ENCODE measurements at regions not wholly inside any gene's neighbourhood (a gene's known extent, or its start where the extent isn't known, plus 50 kb on each side); places are given as distances from the start of the nearest gene placed in this dataset.

DNA sequence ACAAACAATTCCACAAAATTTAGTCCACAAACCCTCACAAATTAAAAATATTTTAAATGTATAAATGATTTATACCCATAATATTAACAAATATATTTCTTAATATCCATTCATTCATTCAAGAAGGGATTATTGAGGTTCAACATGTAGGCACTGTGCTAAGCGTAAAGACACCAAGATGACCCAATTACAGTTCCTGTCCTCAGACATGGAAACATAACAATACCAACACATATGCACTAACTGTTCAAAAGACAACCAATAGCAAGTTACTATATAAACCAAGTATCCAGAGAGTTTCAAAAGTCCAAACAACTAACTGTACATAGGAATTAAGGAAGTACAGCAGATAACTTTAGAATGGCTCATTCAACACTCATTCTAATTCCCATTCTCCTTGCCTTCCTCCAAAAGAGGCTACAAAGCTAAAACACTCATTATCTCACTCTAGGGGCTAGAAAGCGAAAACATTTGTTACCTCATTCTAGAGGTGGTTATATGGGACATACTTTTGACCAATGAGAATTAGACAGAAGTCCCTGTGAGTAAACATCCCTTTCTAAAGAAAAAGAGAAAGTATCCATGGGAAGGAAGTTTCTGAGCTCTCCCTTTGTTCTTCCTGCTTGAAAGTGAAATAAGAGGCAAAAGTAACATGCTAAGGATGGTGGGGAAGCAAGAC is 292.4 kb downstream of the ZEB2 start:
- intact Hi-C loops (cut with DNase I): no loop called here
- H3K9me3 ChIP-seq: no peaks in the 10 kb centered on the region
- H3K27me3 ChIP-seq: no peaks in the 10 kb centered on the region
- no peak overlapping the region for H3K9ac ChIP-seq (ENCODE audit: low read depth in 2 of 2, low read length in 2 of 2)
- H3K27ac ChIP-seq: no peak overlapping the region
- no peaks in the 10 kb centered on the region for H3K36me3 ChIP-seq
- H3K4me3 ChIP-seq: no peak overlapping the region
- TF ChIP-seq CTCF (IDR thresholded peaks at IDR 0.05): no peak
- no peak for DNase-seq
- no peaks in the 10 kb centered on the region for H3K4me1 ChIP-seq

DNA sequence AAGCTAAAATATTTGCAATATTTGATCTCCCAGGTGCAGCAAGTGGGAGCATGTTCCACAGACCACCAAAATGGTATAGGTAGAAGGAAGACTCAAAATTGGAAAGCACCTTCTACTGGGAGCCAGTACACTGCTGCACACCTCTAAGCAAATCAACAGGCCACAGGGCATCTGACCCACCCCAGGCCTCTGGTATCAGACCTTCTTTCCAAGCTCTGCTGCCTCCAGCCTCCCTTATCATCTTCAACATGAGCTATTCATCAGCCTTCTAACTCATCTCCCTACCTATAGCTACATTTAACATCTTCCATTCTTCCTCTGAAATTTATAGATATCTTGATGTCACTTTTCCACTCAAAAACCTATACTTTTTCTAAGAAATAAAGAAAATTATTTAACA is 294.8 kb downstream of the ZEB2 start:
- no peaks in the 10 kb centered on the region for H3K4me1 ChIP-seq
- H3K9me3 ChIP-seq: no peaks in the 10 kb centered on the region
- H3K36me3 ChIP-seq: no peaks in the 10 kb centered on the region
- DNase-seq: no peak
- intact Hi-C loops (cut with DNase I): no loop called here
- H3K9ac ChIP-seq (ENCODE audit: low read depth in 2 of 2, low read length in 2 of 2): no peak overlapping the region
- no peak for TF ChIP-seq CTCF (IDR thresholded peaks at IDR 0.05)
- no peaks in the 10 kb centered on the region for H3K27me3 ChIP-seq
- no peak overlapping the region for H3K4me3 ChIP-seq
- no peak overlapping the region for H3K27ac ChIP-seq

GRCh38 chr2:144224472-144224871 is 295.4 kb downstream of the ZEB2 start:
- H3K27me3 ChIP-seq: no peaks in the 10 kb centered on the region
- TF ChIP-seq CTCF (IDR thresholded peaks at IDR 0.05): no peak

GRCh38 chr2:144219979-144220378 is 299.9 kb downstream of the ZEB2 start:
- DNase-seq: no peak
- no peak for TF ChIP-seq CTCF (IDR thresholded peaks at IDR 0.05)
- intact Hi-C loops (cut with DNase I): no loop called here
- no peaks in the 10 kb centered on the region for H3K9me3 ChIP-seq
- no peak overlapping the region for H3K9ac ChIP-seq (ENCODE audit: low read depth in 2 of 2, low read length in 2 of 2)
- H3K36me3 ChIP-seq: no peaks in the 10 kb centered on the region
- no peak overlapping the region for H3K4me3 ChIP-seq
- H3K27me3 ChIP-seq: no peaks in the 10 kb centered on the region
- H3K4me1 ChIP-seq: no peaks in the 10 kb centered on the region
- H3K27ac ChIP-seq: no peak overlapping the region

More at GRCh38 chr2:144224472-144224871, 295.4 kb downstream of the ZEB2 start:
- Histone ChIP-seq H3K9me3 (no peaks in the 10 kb centered on the region), H3K9ac (ENCODE audit: low read depth in 2 of 2, low read length in 2 of 2) (no peak overlapping the region), H3K36me3 (no peaks in the 10 kb centered on the region), H3K4me1 (no peaks in the 10 kb centered on the region), H3K27ac (no peak overlapping the region), H3K4me3 (no peak overlapping the region)
- intact Hi-C loops (cut with DNase I): no loop called here
- DNase-seq: no peak

- H3K9ac ChIP-seq (ENCODE audit: low read depth in 2 of 2, low read length in 2 of 2): no peak overlapping the region
- H3K4me3 ChIP-seq: no peak overlapping the region
- H3K9me3 ChIP-seq: no peaks in the 10 kb centered on the region
- H3K27me3 ChIP-seq: no peaks in the 10 kb centered on the region
- no peaks in the 10 kb centered on the region for H3K4me1 ChIP-seq
- intact Hi-C loops (cut with DNase I): no loop called here
- H3K36me3 ChIP-seq: no peaks in the 10 kb centered on the region
- no peak for DNase-seq
- TF ChIP-seq CTCF (IDR thresholded peaks at IDR 0.05): no peak
- H3K27ac ChIP-seq: no peak overlapping the region
These were observed 301.9 kb downstream of the ZEB2 start for GRCh38 chr2:144217853-144218633.
